Adrenal gland (tissue), 9 donors: ENCODE measurements at regions not wholly inside any gene's neighbourhood (a gene's known extent, or its start where the extent isn't known, plus 50 kb on each side); places are given as distances from the start of the nearest gene placed in this dataset.
"Not testable (repeated sequence)": the region's sequence is repeated elsewhere in the genome, so short reads cannot be mapped to it uniquely, and the experiment has no call there.

Source experiments
- DNase-seq, 7 donors: peaks; one replicate each; pipeline ENCODE4 v3.0.0-alpha.2; 2019 to 2020
- H3K27ac ChIP-seq, 5 donors: fragments of 200-600 bp; sonication (generic) in 4 of 5; 1 replicate in 3 of 5; 2 replicates in 2 of 5; pipeline versions ENCODE4 v1.5.1 to v1.8.0; 2016 to 2020; ENCODE audit warnings: mild to moderate bottlenecking in 1 of 5
- H3K27me3 ChIP-seq: fragments of 200-600 bp; 2 replicates; pipeline ENCODE4 v1.8.0; 2021
- H3K36me3 ChIP-seq, 2 donors: fragments of 200-600 bp; replicated peaks in 1 of 2; 1 replicate in 1 of 2; 2 replicates in 1 of 2; pipeline versions ENCODE4 v1.5.1 to v1.8.0; 2018 to 2022
- H3K4me1 ChIP-seq, 2 donors: fragments of 200-600 bp; replicated peaks in 1 of 2; 1 replicate in 1 of 2; 2 replicates in 1 of 2; pipeline versions ENCODE4 v1.5.1 to v1.8.0; 2018 to 2021
- H3K4me3 ChIP-seq, 4 donors: fragments of 200-600 bp; sonication (generic) in 3 of 4; one replicate each; pipeline ENCODE4 v1.5.1; 2016 to 2018
- H3K9me3 ChIP-seq, 3 donors: fragments of 200-600 bp; sonication (generic) in 1 of 3; replicated peaks in 1 of 3; 1 replicate in 2 of 3; 2 replicates in 1 of 3; pipeline versions ENCODE4 v1.5.1 to v1.8.0; 2016 to 2021
- CTCF ChIP-seq, 6 experiments: fragments of 450-650 bp in 4 of 6; fragments of 200-600 bp in 2 of 6; sonication (generic) in 1 of 6; IDR thresholded peaks; 1 replicate in 5 of 6; 2 replicates in 1 of 6; pipeline versions ENCODE4 v1.5.1 to v1.8.0; 2016 to 2021; ENCODE audit warnings: antibody characterized with exemption in 6 of 6, mild to moderate bottlenecking in 2 of 6, moderate library complexity in 1 of 6
- POLR2A ChIP-seq, 2 donors: fragments of 450-650 bp; IDR thresholded peaks; one replicate each; pipeline ENCODE4 v1.6.1; 2017; ENCODE audit warnings: antibody characterized with exemption in 2 of 2, mild to moderate bottlenecking in 2 of 2, moderate library complexity in 1 of 2
- WGBS, 4 donors: extraction: QIAGEN DNeasy Blood & Tissue Kit in 2 of 4; methylation state at CpG; one replicate each; pipeline versions ENCODE4 v1.1.5 to v1.1.7; 2013 to 2017; 5-methylcytosine and 5-hydroxymethylcytosine counted together
- intact Hi-C, 2 donors: fragments of 100-400 bp; cut with DNase I; formaldehyde crosslinking; loops; one replicate each; pipeline versions ENCODE4 v1.14.1 to v1.15.0; 2022 to 2023
- donor health status: healthy with polysubstance abuse.
- donor health status: Bipolar disorder and iron deficiency.
- donor health status: DM: yes; HTN: yes; CAD: no.
- donor health status: DM: no; HTN: no; CAD: no.
- donor health status: DM: no; HTN: no; CAD: no.

GRCh38 chr5:98365126-98365525 is 408.3 kb upstream of the RGMB start:
- TF ChIP-seq CTCF (IDR thresholded peaks at IDR 0.05) (no peak), POLR2A (IDR thresholded peaks at IDR 0.05) (no peak)
- no peaks in the 10 kb centered on the region for H3K4me1 ChIP-seq
- WGBS, 4 donors, result 69 to 82% (median 77%) methylated on average over 2 of the region's 2 CpGs
- intact Hi-C loops, result no loop called here
- H3K4me3 ChIP-seq, result no peak overlapping the region
- H3K36me3 ChIP-seq, result no peaks in the 10 kb centered on the region
- no peak overlapping the region for H3K27ac ChIP-seq
- no peaks in the 10 kb centered on the region for H3K9me3 ChIP-seq
- DNase-seq, result no peak
- no peaks in the 10 kb centered on the region for H3K27me3 ChIP-seq

- Histone ChIP-seq H3K36me3 (no peaks in the 10 kb centered on the region), H3K27me3 (no peaks in the 10 kb centered on the region), H3K4me3 (no peak overlapping the region), H3K9me3 (no peaks in the 10 kb centered on the region), H3K27ac (no peak overlapping the region), H3K4me1 (no peaks in the 10 kb centered on the region)
- no peak for TF ChIP-seq CTCF (IDR thresholded peaks at IDR 0.05)
- no peak for TF ChIP-seq POLR2A (IDR thresholded peaks at IDR 0.05)
- intact Hi-C loops, result no loop called here
- 48 to 79% (median 59%) methylated on average over 1 of the region's 1 CpG for WGBS, 4 donors
- DNase-seq, result no peak
These were observed 405.3 kb upstream of the RGMB start for GRCh38 chr5:98368141-98368540.

GRCh38 chr5:98372351-98372750 is 401.1 kb upstream of the RGMB start:
- no peak for TF ChIP-seq POLR2A (IDR thresholded peaks at IDR 0.05)
- no peak for TF ChIP-seq CTCF (IDR thresholded peaks at IDR 0.05)
- Histone ChIP-seq H3K4me1 (no peaks in the 10 kb centered on the region), H3K27me3 (no peaks in the 10 kb centered on the region), H3K4me3 (no peak overlapping the region), H3K27ac (no peak overlapping the region), H3K9me3 (no peaks in the 10 kb centered on the region), H3K36me3 (no peaks in the 10 kb centered on the region)
- no peak for DNase-seq
- intact Hi-C loops, result no loop called here

GRCh38 chr5:98391921-98392625 is 381.4 kb upstream of the RGMB start:
- WGBS, 4 donors, result 86 to 95% (median 91%) methylated on average over 19 to 31 of the region's 31 CpGs
- Histone ChIP-seq H3K9me3 (no peaks in the 10 kb centered on the region), H3K27ac (no peak overlapping the region)

GRCh38 chr5:98393205-98393604 is 380.3 kb upstream of the RGMB start:
- H3K27ac ChIP-seq, H3K4me1 ChIP-seq, DNase-seq, H3K9me3 ChIP-seq, intact Hi-C loops, H3K27me3 ChIP-seq, H3K4me3 ChIP-seq, H3K36me3 ChIP-seq: not testable (repeated sequence)
- 86 to 93% (median 91%) methylated on average over 4 to 8 of the region's 8 CpGs for WGBS, 4 donors

More at GRCh38 chr5:98391921-98392625, 381.4 kb upstream of the RGMB start:
- no peaks in the 10 kb centered on the region for H3K27me3 ChIP-seq
- intact Hi-C loops, result no loop called here
- no peak overlapping the region for H3K4me3 ChIP-seq
- no peaks in the 10 kb centered on the region for H3K36me3 ChIP-seq
- no peak for DNase-seq
- H3K4me1 ChIP-seq, result no peaks in the 10 kb centered on the region
- no peak for TF ChIP-seq CTCF (IDR thresholded peaks at IDR 0.05)
- TF ChIP-seq POLR2A (IDR thresholded peaks at IDR 0.05), result no peak
